Breast epithelium (tissue), 4 donors: ENCODE measurements at regions not wholly inside any gene's neighbourhood (a gene's known extent, or its start where the extent isn't known, plus 50 kb on each side); places are given as distances from the start of the nearest gene placed in this dataset.

Experiments used
- DNase-seq, 2 donors: peaks; one replicate each; pipeline ENCODE4 v3.0.0-alpha.2; 2019; ENCODE audit warnings: low spot score in 2 of 2
- H3K27ac ChIP-seq, 2 donors: fragments of 200-600 bp; sonication (generic) in 1 of 2; one replicate each; pipeline ENCODE4 v1.5.1; 2016 to 2019; ENCODE audit warnings: mild to moderate bottlenecking in 1 of 2
- H3K27me3 ChIP-seq, 2 donors: fragments of 200-600 bp; sonication (generic) in 1 of 2; one replicate each; pipeline versions ENCODE4 v1.5.1 to v1.6.0; 2017 to 2019; ENCODE audit warnings: control low read depth in 1 of 2, mild to moderate bottlenecking in 1 of 2
- H3K36me3 ChIP-seq: fragments of 200-600 bp; one replicate; pipeline ENCODE4 v1.5.1; 2019
- H3K4me1 ChIP-seq, 2 donors: fragments of 200-600 bp; sonication (generic); one replicate each; pipeline ENCODE4 v1.5.1; 2016 to 2019; ENCODE audit warnings: control low read depth in 1 of 2
- H3K4me3 ChIP-seq, 3 donors: fragments of 200-600 bp; sonication (generic); 1 replicate in 2 of 3; 2 replicates in 1 of 3; pipeline ENCODE4 v1.5.1; 2016 to 2019; ENCODE audit warnings: mild to moderate bottlenecking in 3 of 3, moderate library complexity in 2 of 3
- H3K9me3 ChIP-seq, 2 donors: fragments of 200-600 bp; sonication (generic) in 1 of 2; one replicate each; pipeline ENCODE4 v1.5.1; 2016 to 2019; ENCODE audit warnings: control low read depth in 1 of 2
- CTCF ChIP-seq, 3 donors: fragments of 450-650 bp; IDR thresholded peaks; one replicate each; pipeline ENCODE4 v1.5.1; 2016 to 2017; ENCODE audit warnings: antibody characterized with exemption in 3 of 3, mild to moderate bottlenecking in 3 of 3, moderate library complexity in 3 of 3
- POLR2A ChIP-seq: fragments of 450-650 bp; IDR thresholded peaks from one replicate; pipeline ENCODE4 v1.6.1; 2016; ENCODE audit warnings: antibody characterized with exemption, mild to moderate bottlenecking, moderate library complexity
- POLR2AphosphoS5 ChIP-seq, 3 donors: sonication (generic); formaldehyde crosslinking; IDR thresholded peaks; one replicate each; pipeline ENCODE4 v1.6.1; 2017; ENCODE audit warnings: antibody characterized with exemption in 3 of 3
- intact Hi-C: fragments of 100-400 bp; cut with DNase I; formaldehyde crosslinking; loops from one replicate; pipeline ENCODE4 v1.15.1; 2023; ENCODE audit warnings: low total_unique reads

GRCh38 chr12:127583041-127583440 lies 683.9 kb upstream of the TMEM132C start:
- DNase-seq, result no peak
- Histone ChIP-seq H3K9me3 (peaks cover 0 to 12% of the 10 kb centered on the region in 2 donors), H3K36me3 (no peaks in the 10 kb centered on the region), H3K4me1 (no peaks in the 10 kb centered on the region), H3K27me3 (no peaks in the 10 kb centered on the region), H3K4me3 (no peak overlapping the region), H3K27ac (no peak overlapping the region)
- TF ChIP-seq POLR2A (no peak), CTCF (IDR thresholded peaks at IDR 0.05) (no peak), POLR2AphosphoS5 (IDR thresholded peaks at IDR 0.05) (no peak)
- intact Hi-C loops, result no loop called here

- peaks cover 0 to 12% of the 10 kb centered on the region in 2 donors for H3K9me3 ChIP-seq
- no peaks in the 10 kb centered on the region for H3K36me3 ChIP-seq
- no peak for DNase-seq
- TF ChIP-seq POLR2A, result no peak
- no peak for TF ChIP-seq POLR2AphosphoS5 (IDR thresholded peaks at IDR 0.05)
- TF ChIP-seq CTCF (IDR thresholded peaks at IDR 0.05), result no peak
- H3K4me1 ChIP-seq, result no peaks in the 10 kb centered on the region
- H3K27me3 ChIP-seq, result peaks cover 0 to 5% of the 10 kb centered on the region in 2 donors
- no peak overlapping the region for H3K27ac ChIP-seq
- no peak overlapping the region for H3K4me3 ChIP-seq
- intact Hi-C loops, result no loop called here
Measured at GRCh38 chr12:127588249-127588648, 678.7 kb upstream of the TMEM132C start.

GRCh38 chr12:127589541-127589940 lies 677.4 kb upstream of the TMEM132C start:
- intact Hi-C loops, result no loop called here
- Histone ChIP-seq H3K27me3 (peaks cover 0 to 5% of the 10 kb centered on the region in 2 donors), H3K27ac (no peak overlapping the region)

GRCh38 chr12:127590868-127591267 lies 676.1 kb upstream of the TMEM132C start:
- Histone ChIP-seq H3K4me3 (no peak overlapping the region), H3K4me1 (no peaks in the 10 kb centered on the region), H3K27ac (no peak overlapping the region), H3K9me3 (peaks cover 0 to 11% of the 10 kb centered on the region in 2 donors), H3K27me3 (peaks cover 0 to 5% of the 10 kb centered on the region in 2 donors), H3K36me3 (no peaks in the 10 kb centered on the region)
- intact Hi-C loops, result no loop called here
- no peak for TF ChIP-seq CTCF (IDR thresholded peaks at IDR 0.05)
- TF ChIP-seq POLR2AphosphoS5 (IDR thresholded peaks at IDR 0.05), result no peak
- TF ChIP-seq POLR2A, result no peak
- no peak for DNase-seq

More at GRCh38 chr12:127589541-127589940, 677.4 kb upstream of the TMEM132C start:
- no peak overlapping the region for H3K4me3 ChIP-seq
- no peak for DNase-seq
- no peaks in the 10 kb centered on the region for H3K36me3 ChIP-seq
- no peak for TF ChIP-seq POLR2AphosphoS5 (IDR thresholded peaks at IDR 0.05)
- no peak for TF ChIP-seq POLR2A
- TF ChIP-seq CTCF (IDR thresholded peaks at IDR 0.05), result no peak
- H3K9me3 ChIP-seq, result peaks cover 0 to 12% of the 10 kb centered on the region in 2 donors
- no peaks in the 10 kb centered on the region for H3K4me1 ChIP-seq

- Histone ChIP-seq H3K9me3 (no peaks in the 10 kb centered on the region), H3K27ac (no peak overlapping the region), H3K4me3 (no peak overlapping the region), H3K4me1 (no peaks in the 10 kb centered on the region), H3K36me3 (no peaks in the 10 kb centered on the region), H3K27me3 (peaks cover 0 to 5% of the 10 kb centered on the region in 2 donors)
- no peak for TF ChIP-seq POLR2AphosphoS5 (IDR thresholded peaks at IDR 0.05)
- no peak for TF ChIP-seq POLR2A
- no peak for TF ChIP-seq CTCF (IDR thresholded peaks at IDR 0.05)
- intact Hi-C loops, result no loop called here
- DNase-seq, result no peak
Measured at GRCh38 chr12:127592245-127592644, 674.7 kb upstream of the TMEM132C start.
